HepG2 (cell line): ENCODE measurements at regions not wholly inside any gene's neighbourhood (a gene's known extent, or its start where the extent isn't known, plus 50 kb on each side); places are given as distances from the start of the nearest gene placed in this dataset.

ENCODE experiments used
- ATAC-seq: fragments of 200-7000 bp; cut with Tn5 transposase; 3 replicates; pipeline ENCODE4 v1.9.1; 2020; ENCODE audit warnings: mild to moderate bottlenecking, moderate library complexity
- BruUV-seq: library from RNA; stranded (reverse); fragments of 400-500 nt; replicated peaks from 2 replicates; lab custom pipeline; 2021; lab: Mats Ljungman, UMichigan
- CTCF ChIA-PET: fragments of 300-600 bp; formaldehyde crosslinking; extraction: SDS; loops from one replicate; lab custom pipeline; 2021; ENCODE audit warnings: low total read pairs, inconsistent platforms, low intra/inter-chr PET ratio; lab: Yijun Ruan, JAX
- POLR2A ChIA-PET: fragments of 350-600 bp; sonication (Branson Sonifier 250); formaldehyde crosslinking; loops from one replicate; lab custom pipeline; 2020; ENCODE audit warnings: antibody characterized with exemption, inconsistent platforms; lab: Yijun Ruan, JAX
- DNase-seq: peaks from one replicate; pipeline ENCODE4 v3.0.0-alpha.2; 2015; ENCODE audit warnings: low spot score
- FAIRE-seq: peaks from 3 replicates; lab custom pipeline; 2011; peaks lifted over from hg19 to GRCh38; lab: Jason Lieb, UNC
- H2AFZ ChIP-seq: one replicate; pipeline ENCODE4 v1.6.1; 2011; ENCODE audit warnings: low read length, inconsistent platforms
- H3K27ac ChIP-seq: fragments of 300-600 bp; 3 replicates; pipeline ENCODE4 v1.8.0; 2011; ENCODE audit warnings: mixed run types, mild to moderate bottlenecking, mixed read lengths, low read length, inconsistent platforms; ENCODE audit not compliant: insufficient read depth; ENCODE audit errors: extremely low read length
- H3K27me3 ChIP-seq, 2 experiments: fragments of 200-600 bp in 1 of 2; 2 replicates in 1 of 2; 3 replicates in 1 of 2; pipeline versions ENCODE4 v1.6.0 to v1.8.0; 2011; ENCODE audit warnings: low read length in 2 of 2, mild to moderate bottlenecking in 2 of 2, moderate library complexity in 2 of 2, inconsistent platforms in 1 of 2; ENCODE audit not compliant: insufficient read depth in 2 of 2, control insufficient read depth in 1 of 2
- H3K36me3 ChIP-seq, 2 experiments: fragments of 200-600 bp in 1 of 2; replicated peaks in 1 of 2; 2 replicates in 1 of 2; 3 replicates in 1 of 2; pipeline versions ENCODE4 v1.5.1 to v1.8.0; 2011; ENCODE audit warnings: low read length in 2 of 2, inconsistent platforms in 1 of 2; ENCODE audit not compliant: insufficient read depth in 2 of 2, control insufficient read depth in 1 of 2
- H3K4me1 ChIP-seq: 2 replicates; pipeline ENCODE4 v1.5.1; 2012; ENCODE audit warnings: low read length, inconsistent platforms; ENCODE audit not compliant: insufficient read depth
- H3K4me2 ChIP-seq: 2 replicates; pipeline ENCODE4 v1.6.0; 2011; ENCODE audit warnings: low read depth, low read length, inconsistent platforms
- H3K4me3 ChIP-seq, 3 experiments: fragments of 200-600 bp in 1 of 3; sonication (generic), shearing (Covaris generic) in 1 of 3; replicated peaks in 1 of 3; 2 replicates each; pipeline ENCODE4 v1.5.1; 2011 to 2016; ENCODE audit warnings: low read length in 3 of 3, inconsistent platforms in 2 of 3, low read depth in 2 of 3, mild to moderate bottlenecking in 2 of 3, control low read depth in 1 of 3, mixed read lengths in 1 of 3; ENCODE audit not compliant: insufficient read depth in 1 of 3
- H3K79me2 ChIP-seq: one replicate; pipeline ENCODE4 v1.6.1; 2011; ENCODE audit warnings: low read length, inconsistent platforms; ENCODE audit not compliant: insufficient read depth
- H3K9ac ChIP-seq: 2 replicates; pipeline ENCODE4 v1.6.0; 2011; ENCODE audit warnings: mild to moderate bottlenecking, low read depth, low read length, inconsistent platforms; ENCODE audit not compliant: insufficient read depth
- H3K9me3 ChIP-seq: 2 replicates; pipeline ENCODE4 v1.5.1; 2012; ENCODE audit warnings: mild to moderate bottlenecking, low read length
- H4K20me1 ChIP-seq: 2 replicates; pipeline ENCODE4 v1.6.0; 2011; ENCODE audit warnings: inconsistent platforms, mild to moderate bottlenecking, low read length, moderate library complexity; ENCODE audit not compliant: insufficient read depth
- ARNT ChIP-seq: fragments of 450-650 bp; IDR thresholded peaks from 2 replicates; pipeline ENCODE4 v1.6.1; 2017
- CREB1 ChIP-seq, 2 experiments: fragments of 450-650 bp in 1 of 2; IDR thresholded peaks; 2 replicates each; pipeline ENCODE4 v1.6.1; 2016 to 2017; ENCODE audit warnings: control low read depth in 1 of 2, mild to moderate bottlenecking in 1 of 2, missing compliant biosample characterization in 1 of 2, missing genetic modification characterization in 1 of 2
- FOXC1 ChIP-seq: sonication (generic); formaldehyde crosslinking; IDR thresholded peaks from 2 replicates; pipeline ENCODE4 v1.8.0; 2022; ENCODE audit warnings: mild to moderate bottlenecking, missing genetic modification reagents, borderline replicate concordance
- NFAT5 ChIP-seq: sonication (generic); formaldehyde crosslinking; IDR thresholded peaks from 2 replicates; pipeline ENCODE4 v1.4.0; 2020; ENCODE audit warnings: missing genetic modification reagents
- NFATC3 ChIP-seq: sonication (generic); formaldehyde crosslinking; IDR thresholded peaks from 2 replicates; pipeline ENCODE4 v1.5.1; 2020; ENCODE audit warnings: mild to moderate bottlenecking, missing genetic modification reagents
- PLRG1 ChIP-seq: fragments of 450-650 bp; conservative IDR thresholded peaks from 2 replicates; pipeline ENCODE4 v1.6.1; 2016
- TCF7L2 ChIP-seq: IDR thresholded peaks from 2 replicates; pipeline ENCODE4 v1.6.1; 2011; ENCODE audit warnings: mild to moderate bottlenecking, low read depth, low read length, moderate library complexity
- ZBTB46 ChIP-seq: sonication (generic); formaldehyde crosslinking; IDR thresholded peaks from 2 replicates; pipeline ENCODE4 v1.4.0; 2020; ENCODE audit warnings: mild to moderate bottlenecking, missing genetic modification reagents, borderline replicate concordance
- ZNF441 ChIP-seq: sonication (generic); formaldehyde crosslinking; IDR thresholded peaks from 2 replicates; pipeline ENCODE4 v1.7.0; 2021; ENCODE audit warnings: missing genetic modification reagents, borderline replicate concordance
- ZNF546 ChIP-seq: sonication (generic); formaldehyde crosslinking; conservative IDR thresholded peaks from 2 replicates; pipeline ENCODE4 v1.8.1; 2023; ENCODE audit warnings: mild to moderate bottlenecking, missing genetic modification reagents
- ZNF572 ChIP-seq: sonication (generic); formaldehyde crosslinking; IDR thresholded peaks from 2 replicates; pipeline ENCODE4 v1.5.1; 2020; ENCODE audit warnings: mild to moderate bottlenecking, missing genetic modification reagents
- ZNF709 ChIP-seq: sonication (generic); formaldehyde crosslinking; IDR thresholded peaks from 2 replicates; pipeline ENCODE4 v1.5.0; 2020; ENCODE audit warnings: mild to moderate bottlenecking, missing genetic modification reagents
- ZSCAN12 ChIP-seq: sonication (generic); formaldehyde crosslinking; IDR thresholded peaks from 2 replicates; pipeline ENCODE4 v1.9.0; 2021; ENCODE audit warnings: mild to moderate bottlenecking, missing genetic modification reagents
- WGBS: methylation state at CpG from one replicate; pipeline ENCODE4 v1.1.6; 2017; ENCODE audit warnings: low lambda C conversion rate; 5-methylcytosine and 5-hydroxymethylcytosine counted together
- in situ Hi-C: cut with HindIII; loops from 2 replicates; pipeline ENCODE4 v1.10.0; 2017; ENCODE audit warnings: low pct_unique_long_range_greater_than_20kb; ENCODE audit not compliant: extremely low pct_ligation_motif_present
- intact Hi-C: fragments of 100-400 bp; cut with micrococcal nuclease; formaldehyde crosslinking; loops from one replicate; pipeline ENCODE4 v1.10.0; 2022; ENCODE audit not compliant: unreplicated experiment
- TF ChIP-seq, protein P1 (sequence below): sonication (generic); formaldehyde crosslinking; IDR thresholded peaks from 2 replicates; pipeline ENCODE4 v1.4.0; 2020; ENCODE audit warnings: mild to moderate bottlenecking, missing genetic modification reagents

- Histone ChIP-seq H3K4me1 (no peaks in the 10 kb centered on the region), H3K9ac (no peak overlapping the region), H3K4me2 (no peak overlapping the region), H3K9me3 (no peaks in the 10 kb centered on the region), H4K20me1 (no peaks in the 10 kb centered on the region), H3K4me3 (no peak overlapping the region), H3K79me2 (no peaks in the 10 kb centered on the region), H2AFZ (no peak overlapping the region), H3K27me3 (no peaks in the 10 kb centered on the region), H3K36me3 (no peaks in the 10 kb centered on the region), H3K27ac (no peak overlapping the region)
- ATAC-seq = no peak
- no peak for DNase-seq
- 0% methylated on average over 2 of the region's 2 CpGs for WGBS
- intact Hi-C loops = no loop called here
- FAIRE-seq = no peak
- ChIA-PET POLR2A (no interaction called here), CTCF (no interaction called here)
- in situ Hi-C loops = no loop called here
- no TSS peak for BruUV-seq
- TF ChIP-seq ZBTB46 (CRISPR knock-in tag) (no peak), CREB1 (IDR thresholded peaks at IDR 0.05) (no peak), CREB1 (CRISPR knock-in tag; IDR thresholded peaks at IDR 0.05) (no peak), NFAT5 (CRISPR knock-in tag) (no peak), PLRG1 (no peak), ZNF546 (CRISPR knock-in tag) (no peak), ZNF572 (CRISPR knock-in tag) (no peak), TCF7L2 (no peak), ARNT (no peak), ZNF709 (CRISPR knock-in tag) (no peak), ZNF441 (CRISPR knock-in tag) (no peak), NFATC3 (CRISPR knock-in tag) (no peak), FOXC1 (no peak), ZSCAN12 (CRISPR knock-in tag) (no peak)
- TF ChIP-seq, protein P1, sequence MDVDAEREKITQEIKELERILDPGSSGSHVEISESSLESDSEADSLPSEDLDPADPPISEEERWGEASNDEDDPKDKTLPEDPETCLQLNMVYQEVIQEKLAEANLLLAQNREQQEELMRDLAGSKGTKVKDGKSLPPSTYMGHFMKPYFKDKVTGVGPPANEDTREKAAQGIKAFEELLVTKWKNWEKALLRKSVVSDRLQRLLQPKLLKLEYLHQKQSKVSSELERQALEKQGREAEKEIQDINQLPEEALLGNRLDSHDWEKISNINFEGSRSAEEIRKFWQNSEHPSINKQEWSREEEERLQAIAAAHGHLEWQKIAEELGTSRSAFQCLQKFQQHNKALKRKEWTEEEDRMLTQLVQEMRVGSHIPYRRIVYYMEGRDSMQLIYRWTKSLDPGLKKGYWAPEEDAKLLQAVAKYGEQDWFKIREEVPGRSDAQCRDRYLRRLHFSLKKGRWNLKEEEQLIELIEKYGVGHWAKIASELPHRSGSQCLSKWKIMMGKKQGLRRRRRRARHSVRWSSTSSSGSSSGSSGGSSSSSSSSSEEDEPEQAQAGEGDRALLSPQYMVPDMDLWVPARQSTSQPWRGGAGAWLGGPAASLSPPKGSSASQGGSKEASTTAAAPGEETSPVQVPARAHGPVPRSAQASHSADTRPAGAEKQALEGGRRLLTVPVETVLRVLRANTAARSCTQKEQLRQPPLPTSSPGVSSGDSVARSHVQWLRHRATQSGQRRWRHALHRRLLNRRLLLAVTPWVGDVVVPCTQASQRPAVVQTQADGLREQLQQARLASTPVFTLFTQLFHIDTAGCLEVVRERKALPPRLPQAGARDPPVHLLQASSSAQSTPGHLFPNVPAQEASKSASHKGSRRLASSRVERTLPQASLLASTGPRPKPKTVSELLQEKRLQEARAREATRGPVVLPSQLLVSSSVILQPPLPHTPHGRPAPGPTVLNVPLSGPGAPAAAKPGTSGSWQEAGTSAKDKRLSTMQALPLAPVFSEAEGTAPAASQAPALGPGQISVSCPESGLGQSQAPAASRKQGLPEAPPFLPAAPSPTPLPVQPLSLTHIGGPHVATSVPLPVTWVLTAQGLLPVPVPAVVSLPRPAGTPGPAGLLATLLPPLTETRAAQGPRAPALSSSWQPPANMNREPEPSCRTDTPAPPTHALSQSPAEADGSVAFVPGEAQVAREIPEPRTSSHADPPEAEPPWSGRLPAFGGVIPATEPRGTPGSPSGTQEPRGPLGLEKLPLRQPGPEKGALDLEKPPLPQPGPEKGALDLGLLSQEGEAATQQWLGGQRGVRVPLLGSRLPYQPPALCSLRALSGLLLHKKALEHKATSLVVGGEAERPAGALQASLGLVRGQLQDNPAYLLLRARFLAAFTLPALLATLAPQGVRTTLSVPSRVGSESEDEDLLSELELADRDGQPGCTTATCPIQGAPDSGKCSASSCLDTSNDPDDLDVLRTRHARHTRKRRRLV = no peak
These were observed 123.7 kb upstream of the ATP2B1 start for GRCh38 chr12:89832336-89832735.
